NCI-H2107 treated with DMSO at 0.1 percent for 48 hours (cell line): ENCODE measurements at regions not wholly inside any gene's neighbourhood (a gene's known extent, or its start where the extent isn't known, plus 50 kb on each side); places are given as distances from the start of the nearest gene placed in this dataset.
"Not testable (repeated sequence)": the region's sequence is repeated elsewhere in the genome, so short reads cannot be mapped to it uniquely, and the experiment has no call there.

Experiments used
- DNase-seq: peaks from one replicate; lab custom pipeline; 2025; ENCODE audit not compliant: unreplicated experiment; lab: John Stamatoyannopoulos, UW

GRCh38 chr4:183814461-183814860 lies 90.6 kb upstream of the STOX2 start:
- DNase-seq = no peak

GRCh38 chr4:183816077-183816476 lies 89.0 kb upstream of the STOX2 start:
- DNase-seq = no peak

DNA sequence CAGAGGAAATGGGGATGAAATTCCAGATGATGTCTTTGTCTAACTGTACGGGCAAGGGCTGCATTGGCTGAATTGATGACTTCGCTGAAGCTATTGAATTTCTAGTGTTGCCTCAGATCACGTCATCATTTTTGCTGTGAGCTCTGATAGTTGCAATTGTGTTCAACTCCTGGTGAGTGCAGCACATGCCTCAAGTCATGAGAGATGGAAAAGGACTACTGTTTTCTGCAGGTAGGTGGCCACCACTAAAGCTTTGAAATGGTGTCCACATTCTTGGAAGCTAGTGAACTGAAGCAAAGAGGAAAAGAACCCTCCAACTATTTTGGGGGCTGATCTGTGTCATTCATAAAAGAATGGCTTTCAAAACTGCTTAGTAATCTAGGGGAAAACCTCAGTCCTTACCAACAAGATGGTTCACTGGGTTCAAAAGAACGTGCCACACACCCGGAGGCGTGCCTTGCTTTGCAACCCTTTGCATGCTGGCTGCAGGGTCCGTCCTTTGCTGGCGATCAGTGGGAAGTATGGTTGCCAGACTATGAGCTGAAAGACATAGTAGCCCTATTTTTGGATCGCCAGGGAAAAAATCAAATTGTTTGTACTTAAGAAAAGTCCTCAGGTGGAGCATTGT lies 88.1 kb upstream of the STOX2 start:
- no peak for DNase-seq

GRCh38 chr4:183818591-183818990 lies 86.5 kb upstream of the STOX2 start:
- DNase-seq = not testable (repeated sequence)

DNA sequence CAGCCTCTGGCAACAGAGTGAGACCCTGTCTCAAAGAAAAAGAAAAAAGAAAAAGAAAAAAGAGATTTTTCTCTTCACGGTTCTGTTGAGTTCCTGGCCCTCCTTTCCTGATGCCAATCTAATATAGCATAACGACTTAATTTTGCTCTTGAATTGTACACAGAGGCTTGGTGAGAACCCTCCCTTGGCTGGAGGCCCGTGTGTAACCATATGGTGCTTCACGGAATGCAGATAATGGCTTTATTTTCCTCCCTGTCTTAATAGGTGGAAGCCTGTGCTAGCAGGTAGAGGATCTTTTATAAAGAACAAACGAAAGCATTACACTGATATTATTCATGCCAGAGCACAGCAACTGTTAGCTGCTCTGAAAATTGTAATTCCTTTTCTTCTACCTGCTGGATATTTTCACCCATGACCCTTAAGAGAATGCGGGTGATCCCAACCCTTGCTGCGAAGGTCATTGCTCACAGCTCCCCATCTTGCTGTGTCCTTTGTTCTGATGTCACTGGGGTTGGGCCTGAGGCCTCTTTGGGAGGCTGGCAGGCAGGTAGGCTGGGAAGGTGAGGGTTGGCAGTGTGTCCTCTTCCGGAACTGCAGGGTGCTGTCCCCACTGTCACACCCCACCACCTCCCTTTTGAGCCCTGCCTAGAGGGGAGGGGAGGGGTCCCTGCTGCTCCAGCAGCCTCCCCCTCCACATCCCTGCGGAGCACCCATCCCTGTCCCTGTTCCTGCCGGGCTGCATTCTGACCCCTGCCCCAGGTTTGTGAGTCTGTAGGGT lies 83.8 kb upstream of the STOX2 start:
- DNase-seq = no peak

DNA sequence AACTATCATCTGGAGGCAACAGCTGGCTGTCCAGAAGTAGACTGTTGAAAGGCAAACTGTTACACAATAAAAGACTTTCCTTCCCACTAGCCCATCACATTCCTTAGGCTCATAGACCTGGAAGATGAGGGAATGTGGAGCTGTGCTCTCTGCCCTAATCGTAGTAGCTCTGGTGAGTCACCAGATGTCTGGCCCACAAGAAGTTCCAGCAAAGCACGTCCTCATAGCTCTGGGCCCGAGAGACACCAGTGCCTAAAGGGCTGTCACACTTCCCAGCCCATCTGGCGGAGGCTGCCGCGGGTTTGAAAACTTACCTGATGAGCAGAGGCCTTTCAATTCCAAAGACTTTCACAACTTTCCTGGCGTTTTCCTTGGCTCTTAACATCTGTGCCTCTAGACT lies 81.7 kb upstream of the STOX2 start:
- no peak for DNase-seq

DNA sequence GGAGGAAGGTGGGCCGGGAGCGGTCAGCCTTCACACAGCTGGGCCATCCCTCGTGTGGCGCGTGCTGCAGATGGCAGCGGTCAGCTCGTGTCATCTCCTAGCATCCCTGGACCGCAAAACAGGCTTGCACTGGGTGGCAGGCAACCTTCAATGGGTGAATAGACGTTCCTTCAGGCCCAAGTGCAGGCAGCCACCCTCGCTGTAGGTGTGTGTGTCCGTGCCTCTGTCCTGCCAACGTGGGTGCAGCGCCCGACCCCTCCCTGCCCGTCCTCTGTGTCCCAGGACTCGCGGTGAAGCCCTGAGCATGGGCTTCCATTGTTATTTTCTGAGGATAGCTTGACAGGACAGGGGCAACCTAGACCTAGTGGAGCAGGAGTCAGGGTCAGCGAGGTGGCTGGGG lies 79.8 kb upstream of the STOX2 start:
- DNase-seq = no peak

DNA sequence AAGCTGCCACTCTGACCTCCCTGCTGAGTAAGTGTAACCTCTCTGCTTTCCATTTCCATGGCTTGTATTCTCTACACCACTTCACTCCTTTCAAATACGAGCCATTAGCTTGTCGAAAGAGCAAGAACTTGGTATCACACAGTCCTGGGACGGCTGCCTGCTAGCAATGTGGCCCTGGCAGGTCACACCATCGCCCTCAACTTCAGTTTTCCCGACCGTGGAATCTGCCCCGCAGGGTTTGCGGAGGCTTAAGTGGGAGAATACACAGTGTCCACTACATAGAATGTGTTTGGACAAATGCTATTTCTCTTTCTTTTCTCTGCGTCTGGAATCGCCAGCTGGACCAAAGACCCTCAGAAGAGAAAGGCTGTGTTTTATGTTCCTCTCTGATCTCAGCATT lies 78.6 kb upstream of the STOX2 start:
- DNase-seq = no peak

GRCh38 chr4:183828125-183828524 lies 77.0 kb upstream of the STOX2 start:
- no peak for DNase-seq

DNA sequence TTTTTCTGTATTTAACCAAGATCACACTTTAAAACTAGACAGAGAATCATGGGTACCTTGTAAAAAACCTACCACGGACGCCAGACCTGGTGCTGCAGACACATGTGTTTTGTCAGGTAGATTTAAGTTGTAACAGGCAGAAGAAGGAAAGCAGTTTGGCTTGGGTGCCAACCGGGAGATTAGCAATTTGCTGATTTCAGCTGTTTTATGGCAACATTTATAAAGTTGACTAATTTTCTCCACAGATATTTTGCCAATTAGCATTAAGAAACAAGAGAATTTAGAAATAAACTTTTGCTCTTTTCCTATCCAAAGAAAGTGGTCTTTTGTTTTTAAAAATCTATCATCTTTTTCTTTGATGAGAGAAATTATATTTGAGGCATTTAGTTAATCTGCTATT lies 76.3 kb upstream of the STOX2 start:
- no peak for DNase-seq

GRCh38 chr4:183830438-183830985 lies 74.6 kb upstream of the STOX2 start:
- no peak for DNase-seq

DNA sequence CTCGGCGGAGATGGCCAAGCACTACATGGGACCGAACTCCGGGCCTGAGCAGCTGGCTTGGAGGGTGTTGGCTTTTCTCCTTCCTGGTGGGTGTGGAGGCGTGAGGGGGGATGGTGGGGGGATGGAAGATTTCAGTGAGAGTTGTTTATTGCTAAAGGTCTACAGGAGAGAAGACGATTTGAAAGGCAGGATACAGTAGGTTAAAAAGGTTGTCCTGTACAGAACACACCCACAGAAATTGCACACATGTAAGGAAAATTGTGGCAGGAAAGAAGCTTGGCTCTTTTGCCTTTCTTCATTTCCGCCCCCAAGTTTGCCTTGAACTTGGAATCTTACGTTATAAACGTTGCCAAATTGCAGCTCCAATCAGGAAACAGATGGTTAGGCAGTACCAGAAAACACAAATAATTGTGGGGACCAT lies 74.1 kb upstream of the STOX2 start:
- DNase-seq = no peak

- DNase-seq = no peak
These were observed 73.4 kb upstream of the STOX2 start for GRCh38 chr4:183831683-183832082.

- DNase-seq = no peak
These were observed 72.2 kb upstream of the STOX2 start for GRCh38 chr4:183832776-183833450.

GRCh38 chr4:183834252-183834651 lies 70.9 kb upstream of the STOX2 start:
- DNase-seq = no peak

GRCh38 chr4:183837222-183837621 lies 67.9 kb upstream of the STOX2 start:
- no peak for DNase-seq

- DNase-seq = peak; percentile 36
These were observed 66.0 kb upstream of the STOX2 start for GRCh38 chr4:183838987-183839712.

GRCh38 chr4:183840311-183840710 lies 64.8 kb upstream of the STOX2 start:
- peak; percentile 30 for DNase-seq

- no peak for DNase-seq
These were observed 64.1 kb upstream of the STOX2 start for GRCh38 chr4:183841001-183841400.

- no peak for DNase-seq
These were observed 63.0 kb upstream of the STOX2 start for GRCh38 chr4:183842129-183842528.

GRCh38 chr4:183843248-183843671 lies 61.8 kb upstream of the STOX2 start:
- no peak for DNase-seq
